Mammary epithelial cell (primary cell): ENCODE measurements at regions not wholly inside any gene's neighbourhood (a gene's known extent, or its start where the extent isn't known, plus 50 kb on each side); places are given as distances from the start of the nearest gene placed in this dataset.

ENCODE experiments used
- CTCF ChIP-seq, 2 donors: IDR thresholded peaks in 1 of 2; conservative IDR thresholded peaks in 1 of 2; 2 replicates each; pipeline ENCODE4 v1.5.1; 2011 to 2012; ENCODE audit warnings: inconsistent platforms in 2 of 2, low read length in 2 of 2, mild to moderate bottlenecking in 2 of 2, control low read depth in 1 of 2, low read depth in 1 of 2; ENCODE audit not compliant: insufficient read depth in 1 of 2; ENCODE audit errors: extremely low read depth in 1 of 2
- EZH2 ChIP-seq: IDR thresholded peaks from 2 replicates; pipeline ENCODE4 v1.6.1; 2012; ENCODE audit warnings: low read length, inconsistent platforms, borderline replicate concordance

GRCh38 chr5:123681061-123681460 is 169.1 kb downstream of the CSNK1G3 start:
- TF ChIP-seq EZH2 (no peak), CTCF (conservative IDR thresholded peaks at IDR 0.05 in 1 of 2, IDR thresholded peaks at IDR 0.05 in 1 of 2; ENCODE audit: extremely low read depth in 1 of 2, insufficient read depth in 1 of 2, low read depth in 1 of 2, low read length in 2 of 2) (no peak)
